AG09309 (cell line): ENCODE measurements at regions not wholly inside any gene's neighbourhood (a gene's known extent, or its start where the extent isn't known, plus 50 kb on each side); places are given as distances from the start of the nearest gene placed in this dataset.
"Not testable (repeated sequence)": the region's sequence is repeated elsewhere in the genome, so short reads cannot be mapped to it uniquely, and the experiment has no call there.

ENCODE experiments used
- DNase-seq: peaks from one replicate; pipeline ENCODE4 v3.0.0-alpha.2; 2010; ENCODE audit warnings: low read depth
- H3K4me3 ChIP-seq: 2 replicates; pipeline ENCODE4 v1.5.1; 2011; ENCODE audit warnings: mild to moderate bottlenecking, low read depth, low read length, moderate library complexity; ENCODE audit not compliant: control insufficient read depth
- CTCF ChIP-seq: IDR thresholded peaks from 2 replicates; pipeline ENCODE4 v1.5.1; 2011; ENCODE audit warnings: mild to moderate bottlenecking, low read depth, low read length, inconsistent platforms; ENCODE audit not compliant: insufficient read depth, control insufficient read depth; ENCODE audit errors: missing control alignments

- no peak for TF ChIP-seq CTCF
- no peak overlapping the region for H3K4me3 ChIP-seq
- DNase-seq, result peak; percentile 51
Observed at GRCh38 chr7:115340828-115341227, 418.9 kb downstream of the MDFIC start.

- TF ChIP-seq CTCF, result no peak
- no peak for DNase-seq
- H3K4me3 ChIP-seq, result no peak overlapping the region
Observed at GRCh38 chr7:115338016-115338415, 416.1 kb downstream of the MDFIC start.

GRCh38 chr7:115332691-115333090 is 410.8 kb downstream of the MDFIC start:
- no peak for TF ChIP-seq CTCF
- no peak overlapping the region for H3K4me3 ChIP-seq
- peak; percentile 25 for DNase-seq

- H3K4me3 ChIP-seq, result no peak overlapping the region
- TF ChIP-seq CTCF, result no peak
- DNase-seq, result no peak
Observed at GRCh38 chr7:115329006-115329405, 407.1 kb downstream of the MDFIC start.

- no peak for TF ChIP-seq CTCF
- DNase-seq, result no peak
- no peak overlapping the region for H3K4me3 ChIP-seq
Observed at GRCh38 chr7:115328018-115328417, 406.1 kb downstream of the MDFIC start.

GRCh38 chr7:115327326-115327725 is 405.4 kb downstream of the MDFIC start:
- H3K4me3 ChIP-seq, result no peak overlapping the region
- DNase-seq, result no peak
- TF ChIP-seq CTCF, result no peak

GRCh38 chr7:115319541-115319940 is 397.6 kb downstream of the MDFIC start:
- no peak overlapping the region for H3K4me3 ChIP-seq
- TF ChIP-seq CTCF, result no peak
- DNase-seq, result no peak

- DNase-seq, H3K4me3 ChIP-seq: not testable (repeated sequence)
Observed at GRCh38 chr7:115310316-115310715, 388.4 kb downstream of the MDFIC start.
